K562 (cell line): ENCODE measurements at regions not wholly inside any gene's neighbourhood (a gene's known extent, or its start where the extent isn't known, plus 50 kb on each side); places are given as distances from the start of the nearest gene placed in this dataset.

ENCODE experiments used
- ATAC-seq: fragments of 200-7000 bp; cut with Tn5 transposase; 3 replicates; pipeline ENCODE4 v1.9.1; 2020; ENCODE audit warnings: moderate library complexity
- BruUV-seq: library from RNA; stranded (reverse); fragments of 400-500 nt; replicated peaks from 2 replicates; lab custom pipeline; 2021; lab: Mats Ljungman, UMichigan
- CTCF ChIA-PET: fragments of 300-600 bp; formaldehyde crosslinking; extraction: SDS; loops from one replicate; lab custom pipeline; 2021; ENCODE audit warnings: low intra/inter-chr PET ratio; lab: Yijun Ruan, JAX
- POLR2A ChIA-PET: fragments of 300-600, 350-650 bp; sonication (Branson Sonifier 250); formaldehyde crosslinking; extraction: SDS; loops from one replicate; lab custom pipeline; 2021; ENCODE audit warnings: antibody characterized with exemption, inconsistent platforms; lab: Yijun Ruan, JAX
- DNase-seq, 4 experiments: peaks; one replicate each; pipeline versions ENCODE4 v3.0.0 to v3.0.0-alpha.2; 2011 to 2018; ENCODE audit warnings: low spot score in 3 of 4, mixed read lengths in 3 of 4; ENCODE audit errors: extremely low read depth in 1 of 4
- FAIRE-seq: peaks from 2 replicates; lab custom pipeline; 2011; peaks lifted over from hg19 to GRCh38; lab: Jason Lieb, UNC
- H2AFZ ChIP-seq: 2 replicates; pipeline ENCODE4 v1.6.0; 2011; ENCODE audit warnings: low read depth, low read length, control low read depth, inconsistent platforms
- H3K27ac ChIP-seq: fragments of 200-600 bp; 3 replicates; pipeline ENCODE4 v1.8.0; 2011; ENCODE audit warnings: low read depth, mild to moderate bottlenecking, control low read depth, inconsistent platforms, low read length, moderate library complexity, mixed read lengths; ENCODE audit errors: extremely low read depth
- H3K27me3 ChIP-seq, 2 experiments: fragments of 300-600 bp in 1 of 2; 2 replicates in 1 of 2; 3 replicates in 1 of 2; pipeline versions ENCODE4 v1.6.0 to v1.8.0; 2011; ENCODE audit warnings: inconsistent platforms in 2 of 2, low read length in 2 of 2, mild to moderate bottlenecking in 1 of 2, mixed read lengths in 1 of 2, moderate library complexity in 1 of 2; ENCODE audit not compliant: control insufficient read depth in 2 of 2, insufficient read depth in 2 of 2
- H3K36me3 ChIP-seq: fragments of 300-600 bp; 3 replicates; pipeline ENCODE4 v1.8.0; 2011; ENCODE audit warnings: mild to moderate bottlenecking, low read length, inconsistent platforms; ENCODE audit not compliant: control insufficient read depth, insufficient read depth
- H3K4me1 ChIP-seq, 2 experiments: fragments of 200-600 bp in 1 of 2; replicated peaks in 1 of 2; 2 replicates in 1 of 2; 3 replicates in 1 of 2; pipeline versions ENCODE4 v1.5.1 to v1.8.0; 2011; ENCODE audit warnings: inconsistent platforms in 2 of 2, low read length in 2 of 2, mild to moderate bottlenecking in 1 of 2, mixed read lengths in 1 of 2, moderate library complexity in 1 of 2; ENCODE audit not compliant: control insufficient read depth in 2 of 2, insufficient read depth in 2 of 2
- H3K4me2 ChIP-seq: 2 replicates; pipeline ENCODE4 v1.6.1; 2011; ENCODE audit warnings: low read length, control low read depth, inconsistent platforms, mixed read lengths; ENCODE audit not compliant: insufficient read depth
- H3K4me3 ChIP-seq: fragments of 200-600 bp; sonication (generic), shearing (Covaris generic); 2 replicates; pipeline ENCODE4 v1.5.1; 2016; ENCODE audit warnings: control low read depth, inconsistent platforms
- H3K79me2 ChIP-seq: fragments of 200-600 bp; 3 replicates; pipeline ENCODE4 v1.8.0; 2011; ENCODE audit warnings: low read length, inconsistent platforms; ENCODE audit not compliant: control insufficient read depth, insufficient read depth
- H3K9ac ChIP-seq, 2 experiments: 2 replicates each; pipeline versions ENCODE4 v1.6.0 to v1.6.1; 2011; ENCODE audit warnings: low read depth in 2 of 2, low read length in 2 of 2, control low read depth in 1 of 2, inconsistent platforms in 1 of 2, mild to moderate bottlenecking in 1 of 2, mixed read lengths in 1 of 2; ENCODE audit not compliant: insufficient read depth in 1 of 2
- H3K9me1 ChIP-seq: one replicate; pipeline ENCODE4 v1.6.0; 2011; ENCODE audit warnings: inconsistent platforms, mild to moderate bottlenecking, low read length, moderate library complexity; ENCODE audit not compliant: control insufficient read depth, insufficient read depth
- H3K9me3 ChIP-seq: replicated peaks from 2 replicates; pipeline ENCODE4 v1.5.1; 2011; ENCODE audit warnings: low read depth, low read length, inconsistent platforms; ENCODE audit not compliant: control insufficient read depth, insufficient read depth
- H4K20me1 ChIP-seq: replicated peaks from 2 replicates; pipeline ENCODE4 v1.6.1; 2011; ENCODE audit warnings: low read length, inconsistent platforms, mixed read lengths; ENCODE audit not compliant: control insufficient read depth, insufficient read depth
- CBX1 ChIP-seq: sonication (generic); IDR thresholded peaks from 2 replicates; pipeline ENCODE4 v1.6.1; 2016; ENCODE audit warnings: antibody characterized with exemption, low read depth, mild to moderate bottlenecking
- MAFG ChIP-seq: fragments of 450-650 bp; conservative IDR thresholded peaks from 2 replicates; pipeline ENCODE4 v1.6.1; 2016; ENCODE audit warnings: missing genetic modification characterization, missing compliant biosample characterization
- MCM3 ChIP-seq: fragments of 450-650 bp; IDR thresholded peaks from 2 replicates; pipeline ENCODE4 v1.6.1; 2016
- SRSF3 ChIP-seq: fragments of 200-400 bp; formaldehyde crosslinking; IDR thresholded peaks from 2 replicates; pipeline ENCODE4 v1.6.1; 2016; ENCODE audit warnings: mild to moderate bottlenecking, low read length, moderate library complexity; ENCODE audit not compliant: insufficient read depth
- WGBS: fragments of 100-300 bp; shearing (Covaris generic); methylation state at CpG from one replicate; pipeline ENCODE4 v1.1.6; 2016; ENCODE audit warnings: low coverage, mixed read lengths; ENCODE audit not compliant: insufficient coverage; ENCODE audit errors: missing lambda C conversion rate; 5-methylcytosine and 5-hydroxymethylcytosine counted together
- in situ Hi-C: fragments of 300-500 bp; cut with MboI; formaldehyde crosslinking; loops from 4 replicates; pipeline ENCODE4 v1.15.0; 2018; ENCODE audit warnings: inconsistent platforms, mixed read lengths
- intact Hi-C: fragments of 100-400 bp; cut with micrococcal nuclease; formaldehyde crosslinking; loops from 2 replicates; pipeline ENCODE4 v1.14.2; 2022
- TF ChIP-seq, protein P1 (sequence below): fragments of 150-350 bp; conservative IDR thresholded peaks from 2 replicates; pipeline ENCODE4 v1.6.1; 2014; ENCODE audit warnings: low read length

GRCh38 chr22:48677168-48677520, 1150.5 kb downstream of the BRD1 start (continued):
- TF ChIP-seq SRSF3 (no peak), MCM3 (no peak), MAFG (tag) (no peak)
- TF ChIP-seq, protein P1, sequence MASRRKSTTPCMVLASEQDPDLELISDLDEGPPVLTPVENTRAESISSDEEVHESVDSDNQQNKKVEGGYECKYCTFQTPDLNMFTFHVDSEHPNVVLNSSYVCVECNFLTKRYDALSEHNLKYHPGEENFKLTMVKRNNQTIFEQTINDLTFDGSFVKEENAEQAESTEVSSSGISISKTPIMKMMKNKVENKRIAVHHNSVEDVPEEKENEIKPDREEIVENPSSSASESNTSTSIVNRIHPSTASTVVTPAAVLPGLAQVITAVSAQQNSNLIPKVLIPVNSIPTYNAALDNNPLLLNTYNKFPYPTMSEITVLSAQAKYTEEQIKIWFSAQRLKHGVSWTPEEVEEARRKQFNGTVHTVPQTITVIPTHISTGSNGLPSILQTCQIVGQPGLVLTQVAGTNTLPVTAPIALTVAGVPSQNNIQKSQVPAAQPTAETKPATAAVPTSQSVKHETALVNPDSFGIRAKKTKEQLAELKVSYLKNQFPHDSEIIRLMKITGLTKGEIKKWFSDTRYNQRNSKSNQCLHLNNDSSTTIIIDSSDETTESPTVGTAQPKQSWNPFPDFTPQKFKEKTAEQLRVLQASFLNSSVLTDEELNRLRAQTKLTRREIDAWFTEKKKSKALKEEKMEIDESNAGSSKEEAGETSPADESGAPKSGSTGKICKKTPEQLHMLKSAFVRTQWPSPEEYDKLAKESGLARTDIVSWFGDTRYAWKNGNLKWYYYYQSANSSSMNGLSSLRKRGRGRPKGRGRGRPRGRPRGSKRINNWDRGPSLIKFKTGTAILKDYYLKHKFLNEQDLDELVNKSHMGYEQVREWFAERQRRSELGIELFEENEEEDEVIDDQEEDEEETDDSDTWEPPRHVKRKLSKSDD = no peak

DNA sequence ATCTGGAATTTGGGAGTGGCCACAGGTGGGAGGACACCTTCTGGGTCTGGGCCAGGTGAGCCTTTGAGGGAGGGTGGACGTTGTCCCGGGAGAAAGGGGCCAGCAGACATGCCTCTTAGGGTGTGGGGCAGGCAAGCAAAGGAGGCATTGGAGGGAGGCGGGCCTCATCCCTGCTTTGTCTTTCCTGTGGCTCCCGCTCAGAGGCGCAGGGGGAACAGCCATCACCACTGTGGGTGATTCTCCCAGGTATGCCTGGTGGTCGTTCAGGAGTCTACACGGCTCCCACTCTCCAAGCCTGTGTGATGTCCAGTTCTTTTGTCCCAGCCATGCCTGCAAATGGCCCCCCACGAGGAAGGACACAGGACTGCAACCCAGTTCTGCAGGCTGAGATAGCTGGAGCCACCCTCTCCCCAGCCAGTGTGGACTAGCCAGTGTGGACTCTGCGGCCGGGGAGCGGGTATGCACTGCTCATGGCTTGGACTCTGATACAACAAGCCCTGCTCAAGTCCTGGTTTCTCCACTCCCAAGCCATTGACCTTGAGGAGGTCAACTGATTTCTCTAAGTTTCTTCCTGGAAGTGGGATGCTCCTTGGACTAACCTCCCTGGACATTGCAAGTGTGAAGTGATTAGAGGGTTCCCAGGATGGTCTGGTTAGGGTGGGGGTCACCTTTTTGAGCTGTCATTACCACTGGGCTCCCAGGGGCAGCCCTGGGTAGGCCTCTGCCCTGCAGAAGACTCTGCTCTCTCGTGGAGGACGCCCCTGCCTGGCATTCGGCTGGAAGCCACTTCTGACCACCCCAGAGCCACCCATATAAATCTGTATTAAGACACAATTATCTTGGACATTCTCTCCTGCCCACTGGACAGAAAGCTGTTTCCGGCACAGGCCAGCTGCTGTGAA, 1151.2 kb downstream of the BRD1 start:
- Histone ChIP-seq H3K9me1 (no peaks in the 10 kb centered on the region), H3K9ac (no peak overlapping the region), H3K27me3 (no peaks in the 10 kb centered on the region; a peak in 1 of 5 replicates), H3K79me2 (no peaks in the 10 kb centered on the region), H3K4me1 (no peaks in the 10 kb centered on the region), H3K27ac (no peak overlapping the region), H3K4me2 (no peak overlapping the region), H2AFZ (no peak overlapping the region), H4K20me1 (no peaks in the 10 kb centered on the region), H3K9me3 (no peaks in the 10 kb centered on the region), H3K36me3 (no peaks in the 10 kb centered on the region), H3K4me3 (no peak overlapping the region)
- intact Hi-C loops = no loop called here
- no peak for TF ChIP-seq CBX1
- DNase-seq = no peak
- no TSS peak for BruUV-seq
- no peak for FAIRE-seq
- ChIA-PET POLR2A (no interaction called here), CTCF (no interaction called here)
- in situ Hi-C loops = no loop called here
- no peak for ATAC-seq
- WGBS = 0% methylated on average over 13 of the region's 15 CpGs
